GM23248 (cell line): ENCODE measurements at regions not wholly inside any gene's neighbourhood (a gene's known extent, or its start where the extent isn't known, plus 50 kb on each side); places are given as distances from the start of the nearest gene placed in this dataset.
A peak's percentile ranks its signal among the peaks of the same experiment; 100 is the strongest.

Experiments used
- DNase-seq: peaks from one replicate; pipeline ENCODE4 v3.0.0-alpha.2; 2015
- H2AFZ ChIP-seq: fragments of 200-600 bp; sonication (generic); 2 replicates; pipeline ENCODE4 v1.6.1; 2016; ENCODE audit warnings: antibody characterized with exemption
- H3F3A ChIP-seq: fragments of 200-600 bp; sonication (generic); 2 replicates; pipeline ENCODE4 v1.6.1; 2016; ENCODE audit warnings: mild to moderate bottlenecking, antibody characterized with exemption, mixed run types; ENCODE audit not compliant: insufficient read depth
- H3K27ac ChIP-seq: fragments of 200-600 bp; sonication (generic); 2 replicates; pipeline ENCODE4 v1.5.1; 2016; ENCODE audit warnings: mild to moderate bottlenecking
- H3K27me3 ChIP-seq: fragments of 200-600 bp; sonication (generic); replicated peaks from 2 replicates; pipeline ENCODE4 v1.6.1; 2016; ENCODE audit warnings: mild to moderate bottlenecking; ENCODE audit not compliant: insufficient read depth
- H3K36me3 ChIP-seq: fragments of 200-600 bp; sonication (generic); 2 replicates; pipeline ENCODE4 v1.6.1; 2016; ENCODE audit warnings: low read depth, mild to moderate bottlenecking
- H3K4me1 ChIP-seq: fragments of 200-600 bp; sonication (generic); 2 replicates; pipeline ENCODE4 v1.6.1; 2016; ENCODE audit warnings: mild to moderate bottlenecking; ENCODE audit not compliant: insufficient read depth
- H3K4me2 ChIP-seq: fragments of 200-600 bp; sonication (generic); one replicate; pipeline ENCODE4 v1.6.1; 2016; ENCODE audit warnings: mild to moderate bottlenecking; ENCODE audit not compliant: unreplicated experiment
- H3K4me3 ChIP-seq: fragments of 200-600 bp; sonication (generic); 2 replicates; pipeline ENCODE4 v1.5.1; 2016; ENCODE audit warnings: mild to moderate bottlenecking
- H3K79me2 ChIP-seq: fragments of 200-600 bp; sonication (generic); 2 replicates; pipeline ENCODE4 v1.6.1; 2016; ENCODE audit warnings: mild to moderate bottlenecking; ENCODE audit not compliant: insufficient read depth
- H3K9ac ChIP-seq: fragments of 200-600 bp; sonication (generic); 2 replicates; pipeline ENCODE4 v1.6.1; 2016; ENCODE audit warnings: mild to moderate bottlenecking
- H3K9me2 ChIP-seq: fragments of 200-600 bp; sonication (generic); 2 replicates; pipeline ENCODE4 v1.6.1; 2016; ENCODE audit warnings: mixed run types, mild to moderate bottlenecking, moderate library complexity; ENCODE audit not compliant: insufficient read depth
- H3K9me3 ChIP-seq: fragments of 200-600 bp; sonication (generic); one replicate; pipeline ENCODE4 v1.6.1; 2017; ENCODE audit warnings: low read depth
- H4K20me1 ChIP-seq: fragments of 200-600 bp; sonication (generic); 2 replicates; pipeline ENCODE4 v1.6.0; 2016; ENCODE audit not compliant: insufficient read depth
- EZH2 ChIP-seq: fragments of 200-600 bp; sonication (generic); IDR thresholded peaks from 2 replicates; pipeline ENCODE4 v1.6.1; 2018; ENCODE audit warnings: antibody characterized with exemption, mild to moderate bottlenecking; ENCODE audit not compliant: insufficient read depth, poor library complexity, severe bottlenecking
- EZH2phosphoT487 ChIP-seq: fragments of 200-600 bp; sonication (generic); IDR thresholded peaks from 2 replicates; pipeline ENCODE4 v1.6.1; 2018; ENCODE audit warnings: antibody characterized with exemption, moderate library complexity, mild to moderate bottlenecking, low read depth; ENCODE audit not compliant: insufficient read depth
- WGBS, 2 experiments: methylation state at CpG; one replicate each; pipeline ENCODE4 v1.1.6; 2015 to 2017; ENCODE audit warnings: low lambda C conversion rate in 2 of 2, low coverage in 1 of 2; ENCODE audit errors: missing lambda C conversion rate in 2 of 2; 5-methylcytosine and 5-hydroxymethylcytosine counted together
- in situ Hi-C: fragments of 300-500 bp; cut with MboI; formaldehyde crosslinking; loops from 2 replicates; pipeline ENCODE4 v1.15.0; 2020

GRCh38 chr12:77122236-77122635 is 56.9 kb upstream of the E2F7 start:
- no peaks in the 10 kb centered on the region for H3K79me2 ChIP-seq
- H3K9me2 ChIP-seq = no peaks in the 10 kb centered on the region
- WGBS, 2 experiments = 2% methylated on average over 4 of the region's 4 CpGs
- peaks cover 72% of the 10 kb centered on the region for H3F3A ChIP-seq
- peak; percentile 98 for DNase-seq
- H3K27me3 ChIP-seq = no peaks in the 10 kb centered on the region
- H3K4me1 ChIP-seq = peaks cover 71% of the 10 kb centered on the region
- H3K4me2 ChIP-seq = peak overlapping the region; percentile 70
- H3K4me3 ChIP-seq = peak overlapping the region; percentile 29
- in situ Hi-C loops = no loop called here
- H3K27ac ChIP-seq = peak overlapping the region; percentile 98
- 0 out of 2 replicates have a peak, but pooled peaks have one; percentile 80 for TF ChIP-seq EZH2phosphoT487
- TF ChIP-seq EZH2 = no peak
- peak overlapping the region; percentile 77 for H3K9ac ChIP-seq
- no peaks in the 10 kb centered on the region for H3K9me3 ChIP-seq
- H2AFZ ChIP-seq = peak overlapping the region; percentile 34
- no peaks in the 10 kb centered on the region for H3K36me3 ChIP-seq
- H4K20me1 ChIP-seq = no peaks in the 10 kb centered on the region

- Histone ChIP-seq H3K27me3 (no peaks in the 10 kb centered on the region), H3K9ac (peak overlapping the region; percentile 77), H3K36me3 (no peaks in the 10 kb centered on the region), H3K4me2 (peak overlapping the region; percentile 70), H3K9me2 (no peaks in the 10 kb centered on the region), H3F3A (peaks cover 84% of the 10 kb centered on the region), H3K4me3 (0 out of 2 replicates have a peak overlapping the region, but pooled peaks have one; percentile 1), H3K27ac (peak overlapping the region; percentile 98), H3K4me1 (peaks cover 88% of the 10 kb centered on the region), H3K79me2 (no peaks in the 10 kb centered on the region), H4K20me1 (no peaks in the 10 kb centered on the region), H2AFZ (no peak overlapping the region), H3K9me3 (no peaks in the 10 kb centered on the region)
- DNase-seq = peak; percentile 86
- TF ChIP-seq EZH2 = no peak
- TF ChIP-seq EZH2phosphoT487 = no peak
- WGBS, 2 experiments = 53 to 61% methylated on average over 1 of the region's 1 CpG
- in situ Hi-C loops = no loop called here
Observed at GRCh38 chr12:77120156-77121085, 55.1 kb upstream of the E2F7 start.

GRCh38 chr12:77118696-77119095 is 53.3 kb upstream of the E2F7 start:
- TF ChIP-seq EZH2phosphoT487 = no peak
- TF ChIP-seq EZH2 = no peak
- 55 to 58% methylated on average over 2 of the region's 2 CpGs for WGBS, 2 experiments
- Histone ChIP-seq H3K36me3 (no peaks in the 10 kb centered on the region), H3K4me2 (no peak overlapping the region), H4K20me1 (no peaks in the 10 kb centered on the region), H3K9ac (no peak overlapping the region), H2AFZ (no peak overlapping the region), H3K9me3 (no peaks in the 10 kb centered on the region), H3K4me3 (no peak overlapping the region), H3K79me2 (no peaks in the 10 kb centered on the region), H3K27me3 (no peaks in the 10 kb centered on the region), H3K9me2 (no peaks in the 10 kb centered on the region), H3F3A (peaks cover 72% of the 10 kb centered on the region), H3K4me1 (peaks cover 80% of the 10 kb centered on the region), H3K27ac (peak overlapping the region; percentile 32)
- DNase-seq = peak; percentile 59
- in situ Hi-C loops = no loop called here

- Histone ChIP-seq H3K4me2 (peak overlapping the region; percentile 3), H3K27ac (peak overlapping the region; percentile 52), H3K9ac (no peak overlapping the region), H3K9me3 (no peaks in the 10 kb centered on the region), H3K27me3 (no peaks in the 10 kb centered on the region), H3K4me3 (no peak overlapping the region), H4K20me1 (no peaks in the 10 kb centered on the region), H3K36me3 (no peaks in the 10 kb centered on the region), H3K9me2 (no peaks in the 10 kb centered on the region; the same call in 1 of the 2 replicates), H3K79me2 (no peaks in the 10 kb centered on the region), H3F3A (peaks cover 50% of the 10 kb centered on the region), H2AFZ (no peak overlapping the region), H3K4me1 (peaks cover 57% of the 10 kb centered on the region)
- in situ Hi-C loops = no loop called here
- peak; percentile 40 for DNase-seq
- WGBS, 2 experiments = 37 to 44% methylated on average over 2 of the region's 2 CpGs
- TF ChIP-seq EZH2 (no peak), EZH2phosphoT487 (no peak)
Observed at GRCh38 chr12:77116277-77116676, 50.9 kb upstream of the E2F7 start.
